Endothelial cell of umbilical vein (primary cell): ENCODE measurements at regions not wholly inside any gene's neighbourhood (a gene's known extent, or its start where the extent isn't known, plus 50 kb on each side); places are given as distances from the start of the nearest gene placed in this dataset.

Experiments used
- CTCF ChIP-seq, 2 donors: IDR thresholded peaks; 1 replicate in 1 of 2; 2 replicates in 1 of 2; pipeline ENCODE4 v1.5.1; 2011; ENCODE audit warnings: low read length in 2 of 2, mild to moderate bottlenecking in 2 of 2, moderate library complexity in 2 of 2, control low read depth in 1 of 2, inconsistent platforms in 1 of 2, low read depth in 1 of 2; ENCODE audit not compliant: insufficient read depth in 1 of 2; ENCODE audit errors: extremely low read depth in 1 of 2
- EZH2 ChIP-seq: IDR thresholded peaks from 2 replicates; pipeline ENCODE4 v1.6.1; 2012; ENCODE audit warnings: borderline replicate concordance, low read depth, mild to moderate bottlenecking, moderate library complexity, low read length, inconsistent platforms; ENCODE audit not compliant: severe bottlenecking
- POLR2A ChIP-seq: IDR thresholded peaks from 2 replicates; pipeline ENCODE4 v1.6.1; 2012; ENCODE audit warnings: low read depth, mild to moderate bottlenecking, control low read depth, low read length
- POLR2AphosphoS5 ChIP-seq: IDR thresholded peaks from 2 replicates; pipeline ENCODE4 v1.6.1; 2012; ENCODE audit warnings: low read depth, mild to moderate bottlenecking, control low read depth, low read length, moderate library complexity; ENCODE audit not compliant: insufficient read depth

GRCh38 chr21:29454179-29454578 is 155.5 kb downstream of the BACH1 start:
- TF ChIP-seq CTCF (IDR thresholded peaks at IDR 0.05; ENCODE audit: extremely low read depth in 1 of 2, insufficient read depth in 1 of 2, low read depth in 1 of 2, low read length in 2 of 2) = no peak
- no peak for TF ChIP-seq POLR2AphosphoS5
- TF ChIP-seq EZH2 = no peak
- TF ChIP-seq POLR2A = no peak
